DMS79 treated with DMSO at 0.1 percent for 48 hours (cell line): ENCODE measurements at regions not wholly inside any gene's neighbourhood (a gene's known extent, or its start where the extent isn't known, plus 50 kb on each side); places are given as distances from the start of the nearest gene placed in this dataset.
A peak's percentile ranks its signal among the peaks of the same experiment; 100 is the strongest.
"Not testable (repeated sequence)": the region's sequence is repeated elsewhere in the genome, so short reads cannot be mapped to it uniquely, and the experiment has no call there.

Experiments
- DNase-seq: peaks from one replicate; lab custom pipeline; 2025; lab: John Stamatoyannopoulos, UW

DNA sequence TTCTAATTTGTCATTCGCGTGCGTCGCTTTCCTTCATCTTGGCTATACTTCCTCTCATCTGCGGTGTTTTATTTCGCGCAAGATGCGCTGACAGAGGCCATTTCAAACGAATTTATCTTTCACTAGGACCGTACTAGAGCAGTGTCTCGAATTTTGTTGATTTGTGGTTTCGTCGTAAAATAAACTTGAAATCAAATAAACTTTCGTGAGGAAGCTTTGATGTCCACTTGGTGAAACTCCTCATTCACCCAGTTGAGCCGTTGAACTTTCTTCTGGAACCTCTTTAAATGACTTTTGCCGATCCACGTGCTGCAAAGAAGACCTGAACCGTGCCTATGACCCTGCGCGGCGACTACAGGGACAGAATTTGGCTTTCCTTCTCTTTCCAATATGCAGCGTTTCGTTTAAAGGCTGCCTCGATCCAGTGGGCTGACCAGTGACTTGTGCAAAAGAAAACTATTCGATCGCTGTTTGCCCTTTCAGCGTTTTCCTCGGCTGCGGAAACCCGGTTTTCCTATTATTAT lies 163.9 kb upstream of the PPP1R3A start:
- no peak for DNase-seq

DNA sequence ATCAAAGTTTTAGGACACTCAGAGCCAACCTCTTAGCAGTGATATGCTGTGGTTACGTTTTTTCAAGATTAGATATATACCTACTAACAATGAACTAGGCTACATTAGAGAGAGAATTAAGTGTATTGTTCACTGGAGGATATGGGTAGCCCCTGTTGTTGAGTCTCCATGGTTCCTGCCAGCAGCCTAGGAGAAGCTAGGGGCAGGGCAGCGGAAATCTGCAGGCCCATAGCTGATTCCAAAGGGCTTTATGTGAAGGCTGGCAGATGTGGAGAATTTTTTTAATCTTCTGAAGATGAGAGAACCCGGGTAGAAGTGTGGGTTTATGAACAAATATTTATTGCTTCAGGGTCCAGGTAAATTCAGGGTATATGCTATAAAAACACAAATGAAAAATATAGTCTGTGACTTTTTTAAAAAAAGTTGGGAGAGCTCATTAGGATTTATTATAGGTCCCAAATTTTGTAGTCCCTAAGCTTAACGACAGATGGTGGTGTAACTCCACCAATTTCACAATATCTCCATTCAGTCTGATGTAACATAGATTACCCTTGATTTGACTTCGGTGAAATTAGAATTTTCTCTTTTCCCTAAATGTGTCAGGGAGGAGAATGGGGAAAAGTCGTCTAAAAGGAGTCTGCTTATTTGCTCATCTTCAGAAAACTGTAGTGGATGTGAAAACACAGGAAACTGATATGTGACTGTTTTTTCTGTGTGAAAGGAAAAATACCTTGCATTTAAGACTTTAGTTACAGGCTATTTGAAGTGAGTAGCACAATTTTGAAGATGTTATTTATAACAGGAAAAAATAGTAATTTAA lies 163.0 kb upstream of the PPP1R3A start:
- DNase-seq, result no peak

DNA sequence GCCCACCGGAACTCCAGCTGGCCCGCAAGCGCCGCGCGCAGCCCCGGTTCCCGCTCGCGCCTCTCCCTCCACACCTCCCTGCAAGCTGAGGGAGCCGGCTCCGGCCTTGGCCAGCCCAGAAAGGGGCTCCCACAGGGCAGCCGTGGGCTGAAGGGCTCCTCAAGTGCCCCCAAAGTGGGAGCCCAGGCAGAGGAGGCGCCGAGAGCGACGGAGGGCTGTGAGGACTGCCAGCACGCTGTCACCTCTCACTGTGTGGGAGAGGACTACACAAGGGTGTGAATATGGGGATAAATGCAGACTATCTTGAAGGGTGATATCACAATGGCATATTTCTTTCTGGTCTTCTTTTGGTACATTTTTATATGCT lies 158.3 kb upstream of the PPP1R3A start:
- not testable (repeated sequence) for DNase-seq

DNA sequence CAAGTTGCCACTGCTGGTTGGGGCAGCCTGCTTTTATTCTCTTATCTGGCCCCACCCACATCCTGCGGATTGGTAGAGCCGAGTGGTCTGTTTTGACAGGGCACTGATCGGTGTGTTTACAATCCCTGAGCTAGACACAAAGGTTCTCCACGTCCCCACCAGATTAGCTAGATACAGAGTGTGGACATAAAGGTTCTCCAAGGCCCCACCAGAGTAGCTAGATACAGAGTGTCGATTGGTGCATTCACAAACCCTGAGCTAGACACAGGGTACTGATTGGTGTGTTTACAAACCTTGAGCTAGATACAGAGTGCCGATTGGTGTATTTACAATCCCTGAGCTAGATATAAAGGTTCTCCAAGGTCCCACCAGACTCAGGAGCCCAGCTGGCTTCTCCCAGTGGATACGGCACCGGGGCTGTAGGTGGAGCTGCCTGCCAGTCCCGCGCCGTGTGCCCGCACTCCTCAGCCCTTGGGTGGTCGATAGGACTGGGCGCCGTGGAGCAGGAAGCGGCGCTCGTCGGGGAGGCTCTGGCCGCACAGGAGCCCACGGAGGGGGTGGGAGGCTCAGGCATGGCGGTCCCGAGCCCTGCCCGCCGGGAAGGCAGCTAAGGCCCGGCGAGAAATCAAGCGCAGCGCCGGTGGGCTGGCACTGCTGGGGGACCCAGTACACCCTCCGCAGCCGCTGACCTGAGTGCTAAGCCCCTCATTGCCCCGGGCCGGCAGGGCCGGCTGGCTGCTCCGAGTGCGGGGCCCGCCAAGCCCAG lies 157.8 kb upstream of the PPP1R3A start:
- DNase-seq, result not testable (repeated sequence)

DNA sequence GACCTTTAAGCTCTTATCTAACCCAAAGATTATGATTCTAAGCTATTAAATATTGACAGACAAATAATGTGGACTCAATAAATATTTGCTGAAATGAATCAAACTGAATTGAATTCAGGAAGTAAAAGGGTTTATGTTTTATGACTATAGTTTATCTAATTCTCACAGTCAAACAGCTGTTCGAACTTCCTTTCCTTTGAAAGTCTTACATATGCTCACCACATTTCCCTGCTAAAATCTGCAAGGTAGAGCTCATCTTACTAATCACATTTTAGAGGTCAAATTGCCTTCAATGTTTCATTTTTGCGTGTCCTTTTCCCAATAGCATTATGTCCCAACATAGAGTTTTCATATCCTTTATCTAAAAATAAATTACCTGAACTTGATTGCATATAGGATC lies 154.9 kb upstream of the PPP1R3A start:
- no peak for DNase-seq

DNA sequence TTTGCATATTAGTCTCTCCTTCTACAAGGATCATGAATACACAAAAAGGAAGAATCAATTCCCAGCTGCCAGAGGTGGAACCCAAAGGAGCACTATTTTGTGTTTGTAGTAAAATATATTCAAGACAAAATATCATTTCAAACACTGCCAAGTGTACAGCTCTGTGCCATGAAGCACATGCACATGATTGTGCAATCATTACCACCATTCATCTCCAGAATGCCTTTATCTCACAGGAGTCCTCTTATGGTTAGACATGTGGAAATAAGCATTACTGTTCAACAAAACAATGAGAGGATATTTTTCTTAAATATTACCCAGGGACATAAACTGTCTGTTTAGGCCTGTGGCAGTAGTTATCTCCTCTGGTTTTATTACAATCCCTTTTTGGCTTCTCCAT lies 151.4 kb upstream of the PPP1R3A start:
- no peak for DNase-seq

DNA sequence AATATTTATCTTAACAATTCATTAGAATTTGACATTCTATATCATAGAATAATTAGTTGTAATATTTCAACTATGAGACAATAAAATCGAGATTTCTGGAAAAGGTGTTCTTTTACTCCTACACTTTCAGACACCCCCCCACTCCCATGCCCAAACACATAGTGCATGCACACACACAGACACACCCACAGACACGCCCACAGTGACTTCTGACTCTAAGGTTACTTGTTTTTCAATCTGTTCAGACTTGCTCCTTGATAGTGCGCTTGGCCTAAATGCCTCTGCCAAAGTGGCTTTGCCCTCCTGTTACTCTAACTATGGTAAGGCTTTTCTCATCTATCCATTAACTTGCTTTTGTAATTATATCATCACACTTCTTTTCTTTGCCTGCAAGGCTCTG lies 144.0 kb upstream of the PPP1R3A start:
- DNase-seq, result no peak

DNA sequence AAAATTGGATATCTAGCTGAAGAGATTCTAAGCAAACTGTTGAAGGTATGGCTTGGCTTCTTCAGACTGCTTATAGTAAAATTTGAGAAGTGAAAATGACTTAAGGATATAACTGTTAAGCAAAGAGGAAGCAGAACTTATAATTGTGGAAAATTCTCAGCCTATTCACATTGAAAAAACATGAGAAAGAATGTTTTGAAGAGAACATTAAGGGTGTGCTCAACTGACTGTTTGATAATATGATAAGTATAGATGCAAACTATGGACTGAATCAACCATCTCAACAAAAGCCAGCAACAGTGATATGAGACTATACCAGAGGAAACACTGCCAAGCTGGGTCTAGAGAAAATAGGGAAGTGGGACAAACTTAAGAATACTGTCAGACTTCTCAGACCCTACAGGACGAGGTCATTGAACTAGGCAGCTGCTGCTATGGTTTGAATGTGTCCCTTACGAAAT lies 133.1 kb upstream of the PPP1R3A start:
- DNase-seq, result no peak

DNA sequence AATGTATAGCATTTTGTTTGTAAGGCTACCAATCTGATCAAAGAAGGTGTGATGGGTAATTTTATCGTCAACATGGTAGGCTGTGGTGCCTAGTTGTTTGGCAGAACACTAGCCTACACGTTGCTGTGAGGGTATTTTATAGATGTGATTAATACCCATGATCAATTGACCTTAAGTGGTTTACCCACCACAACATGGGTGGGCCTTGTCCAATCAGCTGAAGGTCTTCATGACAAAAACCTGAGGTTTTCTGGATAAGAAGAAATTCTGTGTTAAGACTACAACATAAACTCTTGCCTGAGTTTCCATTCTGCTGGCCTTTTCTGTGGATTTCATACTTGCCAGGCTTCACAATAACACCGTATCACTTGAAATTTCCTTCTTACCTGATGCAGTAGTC lies 131.8 kb upstream of the PPP1R3A start:
- no peak for DNase-seq

DNA sequence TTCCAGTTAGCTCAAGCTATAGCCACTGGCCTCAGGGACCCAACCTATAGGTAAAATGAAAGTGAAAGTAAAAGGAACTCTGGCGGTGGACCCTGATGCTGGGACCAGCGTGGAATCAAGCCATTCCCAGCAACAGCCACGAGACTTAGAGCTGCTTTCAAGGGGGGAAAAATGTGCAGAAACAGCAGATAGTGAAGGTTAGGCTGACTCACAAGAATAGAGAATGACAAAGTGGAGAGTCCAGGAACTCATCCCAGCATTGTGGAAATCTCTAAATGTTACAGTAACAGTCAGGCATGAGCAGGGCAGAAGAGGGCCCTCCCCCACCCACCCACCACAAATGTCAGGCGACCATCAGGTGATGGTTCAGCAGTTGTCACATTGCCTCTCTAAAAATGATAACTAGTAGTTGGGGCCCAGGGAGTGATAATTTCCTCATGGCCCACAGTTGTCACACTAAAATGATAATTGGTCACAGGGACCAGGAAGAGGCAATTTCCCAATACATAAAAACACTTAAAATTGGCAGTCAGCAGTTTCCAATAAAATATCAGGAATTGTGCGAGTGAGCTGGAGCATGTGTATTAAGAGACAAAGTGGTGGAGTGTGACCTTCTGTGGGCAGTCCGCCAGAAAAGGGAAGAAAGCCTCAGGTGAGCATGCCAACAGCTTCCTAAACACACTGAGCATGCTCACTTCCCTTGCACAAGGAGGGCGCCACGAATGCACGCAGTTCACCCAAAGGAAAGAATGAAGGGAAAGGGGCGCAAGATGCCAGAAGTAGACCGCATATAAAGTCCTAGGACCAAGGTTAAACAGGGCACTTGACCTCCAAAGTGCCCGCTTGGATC lies 129.8 kb upstream of the PPP1R3A start:
- peak; percentile 42 for DNase-seq

DNA sequence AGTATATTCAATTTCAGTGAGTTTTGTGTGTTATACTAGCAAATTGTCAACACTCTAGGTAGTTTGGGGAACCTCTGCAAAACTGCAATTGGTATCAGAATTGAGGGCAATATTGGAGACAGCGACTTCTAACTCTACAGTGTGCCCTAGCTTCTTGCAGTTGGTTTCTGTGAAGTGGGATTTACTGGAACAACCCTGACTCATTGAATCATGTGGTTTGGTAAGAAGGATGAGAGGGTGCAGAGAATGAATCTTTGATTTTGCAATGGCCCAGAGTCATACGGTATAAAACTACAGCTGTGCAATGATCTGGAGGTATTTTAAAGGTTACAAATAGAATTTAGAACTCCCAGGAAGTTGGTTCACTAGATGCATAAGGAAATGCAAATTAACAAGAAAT lies 129.1 kb upstream of the PPP1R3A start:
- DNase-seq, result no peak

DNA sequence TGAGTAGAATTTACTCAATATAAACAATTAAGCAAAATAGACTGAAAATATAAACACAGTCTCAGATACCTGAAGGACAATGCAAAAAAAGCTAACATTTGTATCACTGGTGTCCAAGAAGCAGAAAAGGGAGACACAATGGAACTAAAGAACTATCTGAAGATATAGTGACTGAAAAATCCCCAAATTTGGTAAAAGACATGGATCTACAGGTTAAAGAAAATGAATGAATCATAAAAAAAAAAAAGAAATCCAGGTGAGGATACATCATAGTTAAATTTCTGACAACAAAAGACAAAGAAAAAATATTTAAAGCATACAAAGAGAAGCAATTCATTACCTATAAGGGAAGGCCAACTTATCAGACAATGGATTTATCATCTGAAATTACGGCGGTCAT lies 114.7 kb upstream of the PPP1R3A start:
- DNase-seq, result no peak

DNA sequence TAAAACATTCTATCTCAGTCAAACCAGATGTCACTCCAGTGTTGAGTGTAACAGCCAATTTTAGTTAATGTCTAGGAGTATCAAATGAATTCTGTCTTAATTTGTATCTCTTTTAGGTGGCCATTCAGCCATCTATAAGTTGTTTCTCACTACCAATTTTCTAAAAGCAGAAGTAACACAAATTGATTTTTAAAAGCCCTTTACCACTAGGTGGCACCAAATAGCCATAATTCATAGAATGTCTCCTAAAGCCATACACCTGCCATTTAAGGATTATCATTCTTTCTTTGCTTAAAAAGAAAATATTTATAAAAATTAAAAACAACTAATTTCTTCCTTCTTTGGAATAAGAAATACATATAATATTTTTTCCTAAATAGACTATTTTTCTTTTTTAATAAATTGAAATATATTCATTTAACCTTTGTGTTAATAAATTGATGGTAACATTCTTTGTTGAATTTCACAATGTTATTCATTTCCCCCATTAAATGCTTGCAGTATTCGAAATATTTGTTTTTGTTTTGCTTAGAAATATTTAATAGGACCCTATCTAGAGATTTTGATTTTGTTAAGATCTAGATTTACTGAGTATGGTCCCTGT lies 107.8 kb upstream of the PPP1R3A start:
- DNase-seq, result peak; percentile 30

DNA sequence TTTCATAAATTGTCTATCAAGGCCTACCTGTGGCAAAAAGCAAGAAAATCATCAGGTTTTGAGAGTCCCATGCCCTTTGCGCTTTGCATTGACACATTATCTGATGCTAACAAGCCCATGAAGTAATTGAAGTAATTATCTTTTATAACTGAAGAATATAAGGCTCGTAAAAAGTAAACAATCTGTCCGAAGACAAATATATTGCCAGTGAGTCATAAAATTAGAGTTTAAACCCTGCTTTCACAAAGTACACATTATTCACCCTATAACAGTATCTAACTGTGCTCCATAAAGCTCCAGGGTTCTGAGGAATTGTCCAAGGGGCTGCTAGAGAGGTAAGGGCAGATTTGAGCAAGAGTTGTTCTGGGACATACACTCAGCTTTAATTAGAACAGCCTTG lies 102.3 kb upstream of the PPP1R3A start:
- no peak for DNase-seq

DNA sequence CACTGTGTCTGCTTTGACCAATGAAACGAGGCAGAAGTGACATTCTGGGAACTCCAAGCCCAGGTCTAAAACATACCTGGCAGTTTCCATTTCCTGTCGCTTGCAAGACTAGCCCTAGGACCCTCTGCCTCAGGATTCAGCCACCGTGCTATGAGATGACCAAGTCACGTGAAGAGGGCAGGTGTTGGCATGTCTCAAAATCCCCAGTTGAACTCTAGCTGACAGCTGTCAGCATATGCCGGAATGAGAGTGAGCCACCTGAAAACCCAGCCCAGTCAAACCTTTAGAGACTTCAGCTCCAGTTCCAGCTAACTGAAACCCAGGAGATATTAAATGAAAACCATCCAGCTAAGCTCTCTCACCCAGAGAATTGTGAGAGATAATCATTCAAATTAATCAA lies 89.9 kb upstream of the PPP1R3A start:
- DNase-seq, result no peak

DNA sequence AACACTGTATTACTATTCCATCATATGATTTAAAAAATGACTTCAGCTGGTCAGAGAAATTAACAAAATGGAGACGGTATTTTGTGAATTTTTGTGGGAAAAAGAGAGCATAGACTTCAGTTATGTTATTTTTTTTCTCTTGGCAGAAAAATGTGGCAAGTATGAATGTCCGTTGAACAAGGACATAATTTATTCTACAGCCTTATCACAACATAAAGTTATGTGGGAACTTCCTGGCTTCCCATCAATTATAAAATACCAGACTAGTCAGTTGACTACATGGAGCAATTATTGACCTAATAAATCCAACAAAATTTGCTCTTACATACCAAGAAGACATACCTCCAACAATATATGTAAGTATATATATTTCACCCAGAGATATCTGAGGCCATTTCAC lies 88.6 kb upstream of the PPP1R3A start:
- DNase-seq, result no peak

DNA sequence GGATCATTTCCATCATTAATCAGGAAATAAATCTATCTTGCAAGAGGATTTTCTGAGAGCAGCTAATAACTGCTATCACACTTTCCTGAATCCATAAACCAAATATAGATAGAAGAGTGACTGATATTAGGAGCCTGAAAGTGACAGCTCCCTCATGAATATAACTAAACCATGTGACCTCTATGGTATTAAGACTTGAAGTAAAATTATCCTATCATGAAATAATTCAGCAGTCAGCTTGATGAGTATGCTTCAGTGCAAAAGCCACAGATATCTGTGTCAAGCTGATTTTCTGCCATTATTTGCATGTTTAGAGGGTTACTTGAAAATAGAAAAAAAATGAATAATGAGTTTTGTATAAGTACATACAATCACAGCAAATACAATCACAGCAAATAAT lies 80.1 kb upstream of the PPP1R3A start:
- DNase-seq, result no peak

DNA sequence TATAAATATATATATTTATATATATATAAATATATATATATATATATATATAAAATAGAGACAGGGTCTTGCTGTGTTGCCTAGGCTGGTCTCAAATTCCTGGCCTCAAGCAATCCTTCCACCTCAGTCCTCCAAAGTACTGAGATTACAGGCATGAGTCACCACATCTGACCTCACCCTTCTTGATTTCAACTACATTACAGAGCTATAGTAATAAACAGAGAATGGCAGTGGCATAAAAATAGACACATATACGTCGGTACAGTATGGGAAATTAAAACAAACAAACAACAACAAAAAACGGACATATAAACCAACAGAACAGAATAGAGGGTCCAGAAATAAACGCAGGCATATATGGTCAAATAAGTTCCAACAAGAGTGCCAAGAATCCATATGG lies 77.6 kb upstream of the PPP1R3A start:
- no peak for DNase-seq

DNA sequence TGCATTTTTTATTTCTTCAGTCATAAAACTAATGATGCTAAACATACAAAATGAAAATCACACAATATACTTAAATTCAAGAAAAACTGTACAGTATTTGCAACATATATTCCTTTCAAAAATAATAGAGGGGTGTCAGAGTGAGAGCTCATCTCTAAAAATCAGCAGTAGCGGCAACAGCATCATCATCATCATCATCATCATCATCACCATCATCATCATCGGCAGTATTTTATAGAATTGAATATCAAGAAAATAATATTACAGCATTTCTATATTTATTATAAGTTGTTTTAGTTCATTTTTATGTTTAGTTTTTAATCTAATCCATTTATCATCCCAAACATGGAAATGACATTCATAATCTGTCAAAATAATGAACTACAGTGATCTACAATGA lies 67.4 kb upstream of the PPP1R3A start:
- DNase-seq, result no peak

DNA sequence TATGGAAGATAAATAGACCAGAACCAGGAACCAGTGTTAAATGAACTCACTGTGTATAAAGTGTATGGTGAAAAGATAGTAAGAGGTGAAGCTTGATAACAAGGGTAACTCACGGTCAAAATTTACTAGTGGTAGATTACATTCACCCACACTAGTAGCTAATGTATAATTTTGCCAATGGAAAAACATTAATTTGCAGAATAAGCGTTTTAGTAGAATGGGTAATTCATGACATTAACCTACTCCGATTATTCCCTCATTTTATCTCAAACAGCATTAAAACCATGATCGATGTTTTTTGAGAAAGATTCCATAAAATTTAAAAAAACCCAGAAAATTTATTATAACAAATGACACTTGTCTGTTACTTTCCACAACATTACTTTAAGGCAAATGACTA lies 57.7 kb upstream of the PPP1R3A start:
- no peak for DNase-seq

DNA sequence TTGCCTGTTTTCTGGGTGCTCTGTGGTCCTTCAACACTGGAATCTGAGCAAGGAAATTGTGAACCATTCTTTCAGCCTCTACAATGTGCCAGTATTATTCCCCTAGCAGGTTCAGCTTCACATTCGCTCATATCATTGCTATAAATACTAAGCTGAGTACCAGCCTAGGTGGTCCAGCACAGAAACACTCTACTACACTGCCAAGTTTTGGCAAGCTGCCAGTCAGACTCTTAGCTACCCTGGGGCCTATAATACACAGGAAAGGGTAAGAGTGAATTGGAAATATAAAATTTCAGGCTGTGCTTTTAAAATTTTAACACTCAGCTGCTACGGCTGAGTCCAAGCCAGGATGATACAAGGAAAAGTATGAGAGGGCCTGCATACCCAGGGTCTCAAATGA lies 49.9 kb upstream of the PPP1R3A start:
- DNase-seq, result no peak
